ENCODE measurements at regions not wholly inside any gene's neighbourhood (a gene's known extent, or its start where the extent isn't known, plus 50 kb on each side); places are given as distances from the start of the nearest gene placed in this dataset.

GRCh38 chr10:113326160-113327111, 226.4 kb upstream of the HABP2 start:
- 33% methylated on average over 5 of the region's 5 CpGs for WGBS
- Histone ChIP-seq H3K4me1 (ENCODE audit: control insufficient read depth, insufficient read depth, low read length) (peaks cover 3% of the 10 kb centered on the region), H3K4me3 (ENCODE audit: low read length) (no peak overlapping the region), H3K9me3 (ENCODE audit: control insufficient read depth, low read length) (no peaks in the 10 kb centered on the region), H3K27me3 (ENCODE audit: control insufficient read depth, insufficient read depth) (no peaks in the 10 kb centered on the region), H3K27ac (ENCODE audit: low read length) (peak overlapping the region; percentile 7)
- ATAC-seq (peak; percentile 42 to 78), DNase-seq (peak; percentile 58 to 71 (median 59))
- intact Hi-C loops (cut with DNase I), result no loop called here

DNA sequence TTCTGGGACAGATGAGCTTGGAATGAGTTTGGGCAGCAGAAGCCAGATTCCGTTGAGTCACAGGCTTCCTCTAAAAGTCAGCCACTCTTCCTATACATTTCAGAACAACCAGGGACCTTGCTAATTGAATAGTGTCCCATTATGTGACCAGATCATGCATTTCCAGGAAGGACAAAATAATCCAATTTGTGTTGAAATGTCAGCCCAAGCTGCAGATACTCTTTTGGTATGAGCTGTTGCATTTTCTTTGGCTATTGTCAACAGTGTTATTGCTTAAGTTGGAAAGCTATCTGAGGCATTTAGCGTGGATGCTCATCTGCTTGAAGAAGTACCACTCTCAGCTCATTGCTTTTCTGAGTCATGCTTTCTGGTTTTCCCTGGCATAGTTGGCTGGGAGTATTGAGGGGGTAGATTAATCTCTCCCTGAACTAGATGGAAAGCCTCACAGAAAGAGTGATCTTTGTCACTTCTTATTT, 223.7 kb upstream of the HABP2 start:
- no peak overlapping the region for H3K4me3 ChIP-seq (ENCODE audit: low read length)
- no peak overlapping the region for H3K27ac ChIP-seq (ENCODE audit: low read length)
- ATAC-seq, result no peak
- H3K27me3 ChIP-seq (ENCODE audit: control insufficient read depth, insufficient read depth), result no peaks in the 10 kb centered on the region
- WGBS, result 66% methylated on average over 2 of the region's 2 CpGs
- intact Hi-C loops (cut with DNase I), result no loop called here
- DNase-seq, result no peak
- peaks cover 3% of the 10 kb centered on the region for H3K4me1 ChIP-seq (ENCODE audit: control insufficient read depth, insufficient read depth, low read length)
- H3K9me3 ChIP-seq (ENCODE audit: control insufficient read depth, low read length), result no peaks in the 10 kb centered on the region

GRCh38 chr10:113331961-113332360, 220.9 kb upstream of the HABP2 start:
- 92% methylated on average over 3 of the region's 3 CpGs for WGBS
- intact Hi-C loops (cut with DNase I), result no loop called here
- no peak for DNase-seq
- Histone ChIP-seq H3K27me3 (ENCODE audit: control insufficient read depth, insufficient read depth) (no peaks in the 10 kb centered on the region), H3K9me3 (ENCODE audit: control insufficient read depth, low read length) (no peaks in the 10 kb centered on the region), H3K4me3 (ENCODE audit: low read length) (no peak overlapping the region), H3K27ac (ENCODE audit: low read length) (no peak overlapping the region), H3K4me1 (ENCODE audit: control insufficient read depth, insufficient read depth, low read length) (no peaks in the 10 kb centered on the region)
- no peak for ATAC-seq

- Histone ChIP-seq H3K27ac (ENCODE audit: low read length) (no peak overlapping the region), H3K27me3 (ENCODE audit: control insufficient read depth, insufficient read depth) (no peaks in the 10 kb centered on the region), H3K4me3 (ENCODE audit: low read length) (no peak overlapping the region), H3K4me1 (ENCODE audit: control insufficient read depth, insufficient read depth, low read length) (no peaks in the 10 kb centered on the region), H3K9me3 (ENCODE audit: control insufficient read depth, low read length) (no peaks in the 10 kb centered on the region)
- WGBS, result 91% methylated on average over 2 of the region's 2 CpGs
- DNase-seq (no peak), ATAC-seq (no peak)
- intact Hi-C loops (cut with DNase I), result no loop called here
Measured at GRCh38 chr10:113333313-113333712, 219.5 kb upstream of the HABP2 start.

GRCh38 chr10:113335592-113335991, 217.3 kb upstream of the HABP2 start:
- H3K4me3 ChIP-seq (ENCODE audit: low read length), result no peak overlapping the region
- ATAC-seq, result peak; percentile 39 to 63
- intact Hi-C loops (cut with DNase I), result no loop called here
- H3K9me3 ChIP-seq (ENCODE audit: control insufficient read depth, low read length), result no peaks in the 10 kb centered on the region
- no peaks in the 10 kb centered on the region for H3K27me3 ChIP-seq (ENCODE audit: control insufficient read depth, insufficient read depth)
- H3K4me1 ChIP-seq (ENCODE audit: control insufficient read depth, insufficient read depth, low read length), result no peaks in the 10 kb centered on the region
- WGBS, result 41% methylated on average over 2 of the region's 2 CpGs
- no peak overlapping the region for H3K27ac ChIP-seq (ENCODE audit: low read length)
- peak; percentile 31 to 61 (median 58) for DNase-seq

DNA sequence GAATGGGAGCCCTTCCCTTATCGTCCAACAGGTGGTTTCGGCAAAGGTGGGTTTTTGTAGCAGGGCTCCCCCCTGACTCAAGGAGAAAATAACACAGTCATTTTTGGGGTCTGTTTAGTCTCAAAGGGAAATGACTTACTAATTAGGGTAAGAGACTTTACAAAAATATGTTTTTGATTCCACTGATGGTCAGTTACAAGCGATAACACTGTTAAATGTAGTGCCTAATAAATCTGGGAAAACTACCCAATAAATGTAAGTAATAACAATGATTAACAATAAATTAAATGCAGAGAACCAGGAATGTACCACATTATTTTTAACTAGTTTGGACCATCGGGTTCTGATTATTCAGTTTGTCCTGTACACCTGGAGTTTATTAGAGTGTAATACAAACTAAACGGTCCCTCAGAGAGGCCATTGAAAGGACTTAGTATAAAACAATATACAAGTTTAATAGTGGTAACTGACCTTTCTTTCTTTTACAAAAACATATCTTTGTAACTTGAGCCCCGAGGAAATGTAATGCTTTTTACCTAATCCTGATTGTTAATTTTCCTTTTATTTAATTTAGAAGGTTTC, 216.2 kb upstream of the HABP2 start:
- no peaks in the 10 kb centered on the region for H3K27me3 ChIP-seq (ENCODE audit: control insufficient read depth, insufficient read depth)

GRCh38 chr10:113337142-113337541, 215.7 kb upstream of the HABP2 start:
- intact Hi-C loops (cut with DNase I), result no loop called here

More for the DNA sequence above, 216.2 kb upstream of the HABP2 start:
- H3K4me3 ChIP-seq (ENCODE audit: low read length), result no peak overlapping the region
- DNase-seq (no peak), ATAC-seq (no peak)
- intact Hi-C loops (cut with DNase I), result no loop called here
- H3K27ac ChIP-seq (ENCODE audit: low read length), result no peak overlapping the region
- H3K4me1 ChIP-seq (ENCODE audit: control insufficient read depth, insufficient read depth, low read length), result no peaks in the 10 kb centered on the region
- WGBS, result 93% methylated on average over 6 of the region's 6 CpGs
- H3K9me3 ChIP-seq (ENCODE audit: control insufficient read depth, low read length), result no peaks in the 10 kb centered on the region

DNA sequence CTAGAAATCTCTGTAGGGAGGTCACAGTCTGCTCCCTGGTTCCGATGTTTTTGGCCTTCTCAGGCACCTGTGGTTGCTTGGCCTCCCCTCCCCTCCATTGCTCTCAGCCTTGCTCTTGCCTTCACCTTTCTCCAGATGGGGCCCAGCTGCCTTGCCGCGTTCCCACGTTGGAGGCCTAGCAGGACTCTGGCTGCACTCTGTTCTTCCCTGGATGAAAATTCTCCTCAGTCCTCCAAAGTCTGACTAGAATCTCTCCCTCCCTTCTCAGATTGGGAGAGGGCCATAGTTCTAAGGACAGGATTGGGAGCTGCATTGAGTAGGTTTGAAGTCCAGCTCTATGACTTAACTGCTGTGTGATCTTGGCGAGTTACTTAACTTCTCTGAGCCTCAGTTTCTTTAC, 213.7 kb upstream of the HABP2 start:
- H3K4me3 ChIP-seq (ENCODE audit: low read length), result no peak overlapping the region
- H3K9me3 ChIP-seq (ENCODE audit: control insufficient read depth, low read length), result no peaks in the 10 kb centered on the region
- WGBS, result 79% methylated on average over 5 of the region's 5 CpGs
- no peaks in the 10 kb centered on the region for H3K27me3 ChIP-seq (ENCODE audit: control insufficient read depth, insufficient read depth)
- H3K27ac ChIP-seq (ENCODE audit: low read length), result no peak overlapping the region
- H3K4me1 ChIP-seq (ENCODE audit: control insufficient read depth, insufficient read depth, low read length), result no peaks in the 10 kb centered on the region
- DNase-seq (no peak), ATAC-seq (peak in 1 of 2 donors; percentile 26)
- intact Hi-C loops (cut with DNase I), result no loop called here

More at GRCh38 chr10:113337142-113337541, 215.7 kb upstream of the HABP2 start:
- 89% methylated on average over 1 of the region's 1 CpG for WGBS
- H3K9me3 ChIP-seq (ENCODE audit: control insufficient read depth, low read length), result no peaks in the 10 kb centered on the region
- no peaks in the 10 kb centered on the region for H3K27me3 ChIP-seq (ENCODE audit: control insufficient read depth, insufficient read depth)
- no peak overlapping the region for H3K27ac ChIP-seq (ENCODE audit: low read length)
- ATAC-seq (no peak), DNase-seq (no peak)
- H3K4me1 ChIP-seq (ENCODE audit: control insufficient read depth, insufficient read depth, low read length), result no peaks in the 10 kb centered on the region
- no peak overlapping the region for H3K4me3 ChIP-seq (ENCODE audit: low read length)

DNA sequence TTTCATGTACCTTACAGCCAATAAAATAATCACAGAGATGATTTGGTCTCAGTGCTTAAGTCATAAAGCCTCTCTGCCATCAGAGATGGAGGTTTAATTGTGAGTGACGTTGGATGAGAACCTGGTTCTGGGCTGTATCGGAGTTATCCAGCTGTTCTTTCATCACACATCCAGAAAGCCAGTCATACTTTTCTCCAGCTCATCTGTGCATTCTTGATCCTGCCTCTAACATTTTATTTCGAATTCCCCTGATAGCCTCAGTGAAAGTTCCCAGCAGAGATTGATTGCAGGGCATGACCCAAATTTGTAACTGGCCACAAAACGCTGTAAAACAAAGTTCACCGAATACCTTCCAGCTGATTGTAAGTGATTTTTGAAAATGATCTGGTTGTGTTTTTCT, 212.6 kb upstream of the HABP2 start:
- no peak overlapping the region for H3K4me3 ChIP-seq (ENCODE audit: low read length)
- intact Hi-C loops (cut with DNase I), result no loop called here
- H3K4me1 ChIP-seq (ENCODE audit: control insufficient read depth, insufficient read depth, low read length), result no peaks in the 10 kb centered on the region
- DNase-seq (no peak), ATAC-seq (no peak)
- no peak overlapping the region for H3K27ac ChIP-seq (ENCODE audit: low read length)
- WGBS, result 72% methylated on average over 5 of the region's 5 CpGs
- H3K27me3 ChIP-seq (ENCODE audit: control insufficient read depth, insufficient read depth), result no peaks in the 10 kb centered on the region
- H3K9me3 ChIP-seq (ENCODE audit: control insufficient read depth, low read length), result no peaks in the 10 kb centered on the region

- WGBS, result 91% methylated on average over 2 of the region's 2 CpGs
- H3K27me3 ChIP-seq (ENCODE audit: control insufficient read depth, insufficient read depth), result no peaks in the 10 kb centered on the region
- ATAC-seq (no peak), DNase-seq (no peak)
- H3K4me3 ChIP-seq (ENCODE audit: low read length), result no peak overlapping the region
- H3K27ac ChIP-seq (ENCODE audit: low read length), result no peak overlapping the region
- no peaks in the 10 kb centered on the region for H3K9me3 ChIP-seq (ENCODE audit: control insufficient read depth, low read length)
- intact Hi-C loops (cut with DNase I), result no loop called here
- no peaks in the 10 kb centered on the region for H3K4me1 ChIP-seq (ENCODE audit: control insufficient read depth, insufficient read depth, low read length)
Measured at GRCh38 chr10:113341138-113341537, 211.7 kb upstream of the HABP2 start.

DNA sequence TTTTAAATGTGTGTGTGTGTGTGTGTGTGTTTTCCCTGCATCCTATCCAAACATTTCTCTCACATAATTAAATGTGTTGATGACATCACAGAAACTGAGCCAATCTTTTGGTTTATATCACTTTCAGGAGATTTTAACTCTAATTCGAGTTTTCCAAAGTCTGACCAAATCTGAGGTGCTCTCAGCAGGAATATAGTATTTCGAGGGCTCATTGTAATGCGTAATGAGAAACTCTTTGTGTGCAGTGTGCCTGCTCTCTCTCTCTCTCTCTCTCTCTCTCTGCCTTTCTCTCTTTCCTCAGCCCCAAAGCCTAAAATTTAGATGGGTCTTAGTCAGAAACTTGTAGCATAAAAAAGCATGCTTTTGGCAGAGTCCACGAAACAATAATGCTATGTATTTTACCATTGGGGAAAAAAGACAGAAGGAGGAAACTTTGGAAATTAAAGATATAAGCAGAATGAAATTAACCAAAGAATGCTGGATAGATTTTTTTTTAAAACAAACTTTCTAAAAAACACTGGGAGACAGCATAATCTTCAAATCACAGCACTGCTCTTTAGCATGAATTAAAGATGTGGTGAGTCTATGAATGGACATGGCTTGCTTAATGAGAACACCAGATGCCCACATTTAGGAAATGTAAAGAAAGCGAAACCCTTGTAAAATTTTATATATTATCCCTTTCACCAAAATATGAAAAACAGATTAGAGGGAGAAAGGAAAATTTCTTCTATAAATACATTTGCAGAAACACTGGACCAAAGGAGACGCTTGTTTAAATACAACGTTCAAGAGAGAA, 206.8 kb upstream of the HABP2 start:
- peaks cover 3% of the 10 kb centered on the region for H3K4me1 ChIP-seq (ENCODE audit: control insufficient read depth, insufficient read depth, low read length)
- intact Hi-C loops (cut with DNase I), result no loop called here
- no peak overlapping the region for H3K4me3 ChIP-seq (ENCODE audit: low read length)
- ATAC-seq (no peak), DNase-seq (no peak)
- H3K27me3 ChIP-seq (ENCODE audit: control insufficient read depth, insufficient read depth), result no peaks in the 10 kb centered on the region
- no peaks in the 10 kb centered on the region for H3K9me3 ChIP-seq (ENCODE audit: control insufficient read depth, low read length)
- 74% methylated on average over 7 of the region's 7 CpGs for WGBS
- H3K27ac ChIP-seq (ENCODE audit: low read length), result no peak overlapping the region

All from right cardiac atrium (tissue), 5 donors.